HG02981 (cell line): ENCODE measurements at regions not wholly inside any gene's neighbourhood (a gene's known extent, or its start where the extent isn't known, plus 50 kb on each side); places are given as distances from the start of the nearest gene placed in this dataset.

Experiments used
- ATAC-seq: cut with Tn5 transposase; IDR thresholded peaks from one replicate; pipeline ENCODE4 v1.9.1; 2021; ENCODE audit warnings: mild to moderate bottlenecking, moderate library complexity; ENCODE audit not compliant: unreplicated experiment

- ATAC-seq, result no peak
Observed at GRCh38 chr10:78545756-78546155, 512.1 kb downstream of the RPS24 start.

GRCh38 chr10:78547397-78547796 lies 513.7 kb downstream of the RPS24 start:
- ATAC-seq, result no peak

- ATAC-seq, result no peak
Observed at GRCh38 chr10:78547905-78548304, 514.2 kb downstream of the RPS24 start.

- no peak for ATAC-seq
Observed at GRCh38 chr10:78548369-78548768, 514.7 kb downstream of the RPS24 start.

- ATAC-seq, result no peak
Observed at GRCh38 chr10:78549140-78549935, 515.7 kb downstream of the RPS24 start.

- no peak for ATAC-seq
Observed at GRCh38 chr10:78550090-78550489, 516.4 kb downstream of the RPS24 start.

GRCh38 chr10:78550716-78551115 lies 517.1 kb downstream of the RPS24 start:
- no peak for ATAC-seq

- no peak for ATAC-seq
Observed at GRCh38 chr10:78551184-78552005, 517.4 kb upstream of the ZMIZ1 start.

- no peak for ATAC-seq
Observed at GRCh38 chr10:78552261-78552811, 516.4 kb upstream of the ZMIZ1 start.

GRCh38 chr10:78553792-78554191 lies 515.0 kb upstream of the ZMIZ1 start:
- ATAC-seq, result no peak

- no peak for ATAC-seq
Observed at GRCh38 chr10:78555128-78555527, 513.6 kb upstream of the ZMIZ1 start.

- no peak for ATAC-seq
Observed at GRCh38 chr10:78556705-78557432, 511.9 kb upstream of the ZMIZ1 start.

GRCh38 chr10:78557433-78557925 lies 511.3 kb upstream of the ZMIZ1 start:
- ATAC-seq, result no peak

GRCh38 chr10:78559661-78560340 lies 509.0 kb upstream of the ZMIZ1 start:
- no peak for ATAC-seq

- ATAC-seq, result no peak
Observed at GRCh38 chr10:78560341-78560688, 508.5 kb upstream of the ZMIZ1 start.

GRCh38 chr10:78563314-78563713 lies 505.5 kb upstream of the ZMIZ1 start:
- ATAC-seq, result no peak

- no peak for ATAC-seq
Observed at GRCh38 chr10:78565841-78566240, 502.9 kb upstream of the ZMIZ1 start.

- no peak for ATAC-seq
Observed at GRCh38 chr10:78566284-78567111, 502.3 kb upstream of the ZMIZ1 start.

GRCh38 chr10:78567680-78568455 lies 500.9 kb upstream of the ZMIZ1 start:
- no peak for ATAC-seq
